H9 (cell line): ENCODE measurements at regions not wholly inside any gene's neighbourhood (a gene's known extent, or its start where the extent isn't known, plus 50 kb on each side); places are given as distances from the start of the nearest gene placed in this dataset.

ENCODE experiments used
- DNase-seq: peaks from one replicate; pipeline ENCODE4 v3.0.0-alpha.2; 2017
- H2AFZ ChIP-seq: one replicate; pipeline ENCODE4 v1.6.1; 2013; ENCODE audit warnings: mild to moderate bottlenecking, low read length, control low read depth, moderate library complexity
- H2AK5ac ChIP-seq: 2 replicates; pipeline ENCODE4 v1.6.1; 2013; ENCODE audit warnings: low read length, control low read depth, mixed read lengths; ENCODE audit not compliant: insufficient read length
- H2BK120ac ChIP-seq: one replicate; pipeline ENCODE4 v1.6.1; 2013; ENCODE audit warnings: low read depth, mild to moderate bottlenecking, low read length, control low read depth, inconsistent platforms; ENCODE audit not compliant: poor library complexity, severe bottlenecking
- H2BK12ac ChIP-seq: 2 replicates; pipeline ENCODE4 v1.6.1; 2013; ENCODE audit warnings: low read length, control low read depth, mixed read lengths, low read depth; ENCODE audit not compliant: insufficient read length
- H2BK15ac ChIP-seq: 2 replicates; pipeline ENCODE4 v1.6.1; 2013; ENCODE audit warnings: low read depth, low read length, control low read depth
- H2BK20ac ChIP-seq: one replicate; pipeline ENCODE4 v1.6.1; 2013; ENCODE audit warnings: low read depth, mild to moderate bottlenecking, low read length, control low read depth, inconsistent platforms; ENCODE audit not compliant: poor library complexity, severe bottlenecking
- H2BK5ac ChIP-seq: 2 replicates; pipeline ENCODE4 v1.6.1; 2013; ENCODE audit warnings: low read length, control low read depth, mixed read lengths; ENCODE audit not compliant: insufficient read length
- H3K14ac ChIP-seq: 2 replicates; pipeline ENCODE4 v1.6.1; 2013; ENCODE audit warnings: low read length, control low read depth; ENCODE audit not compliant: insufficient read depth
- H3K18ac ChIP-seq: 2 replicates; pipeline ENCODE4 v1.6.1; 2013; ENCODE audit warnings: low read depth, mild to moderate bottlenecking, mixed read lengths, low read length, control low read depth; ENCODE audit not compliant: insufficient read length
- H3K23ac ChIP-seq: 2 replicates; pipeline ENCODE4 v1.6.1; 2013; ENCODE audit warnings: low read length, control low read depth, mixed read lengths, low read depth; ENCODE audit not compliant: insufficient read length
- H3K23me2 ChIP-seq: 2 replicates; pipeline ENCODE4 v1.6.1; 2013; ENCODE audit warnings: low read depth, mild to moderate bottlenecking, mixed read lengths, low read length, control low read depth; ENCODE audit not compliant: insufficient read length, poor library complexity, severe bottlenecking
- H3K27ac ChIP-seq: 2 replicates; pipeline ENCODE4 v1.5.1; 2013; ENCODE audit warnings: low read length, control low read depth, mixed read lengths, low read depth; ENCODE audit not compliant: insufficient read length
- H3K27me3 ChIP-seq: 2 replicates; pipeline ENCODE4 v1.6.1; 2013; ENCODE audit warnings: low read length, control low read depth, inconsistent platforms; ENCODE audit not compliant: insufficient read depth
- H3K4ac ChIP-seq: 2 replicates; pipeline ENCODE4 v1.6.1; 2013; ENCODE audit warnings: low read depth, mild to moderate bottlenecking, control low read depth, inconsistent platforms, low read length, moderate library complexity
- H3K4me1 ChIP-seq: 2 replicates; pipeline ENCODE4 v1.6.1; 2013; ENCODE audit warnings: low read length, control low read depth, inconsistent platforms; ENCODE audit not compliant: insufficient read depth
- H3K4me2 ChIP-seq: 2 replicates; pipeline ENCODE4 v1.6.1; 2013; ENCODE audit warnings: low read length, control low read depth, mixed read lengths; ENCODE audit not compliant: insufficient read length, insufficient read depth
- H3K56ac ChIP-seq: 2 replicates; pipeline ENCODE4 v1.6.1; 2013; ENCODE audit warnings: low read depth, mild to moderate bottlenecking, mixed read lengths, low read length, control low read depth; ENCODE audit not compliant: insufficient read length
- H3K79me1 ChIP-seq: 2 replicates; pipeline ENCODE4 v1.6.1; 2013; ENCODE audit warnings: low read depth, mild to moderate bottlenecking, moderate library complexity, low read length, control low read depth, inconsistent platforms; ENCODE audit not compliant: insufficient read depth, poor library complexity, severe bottlenecking
- H3K79me2 ChIP-seq: 2 replicates; pipeline ENCODE4 v1.6.1; 2013; ENCODE audit warnings: low read length, control low read depth, inconsistent platforms; ENCODE audit not compliant: insufficient read depth
- H3K9ac ChIP-seq: 2 replicates; pipeline ENCODE4 v1.6.1; 2013; ENCODE audit warnings: low read length, control low read depth, mixed read lengths; ENCODE audit not compliant: insufficient read length; ENCODE audit errors: extremely low read depth
- H3K9me3 ChIP-seq: one replicate; pipeline ENCODE4 v1.6.1; 2013; ENCODE audit warnings: low read depth, low read length, inconsistent platforms; ENCODE audit not compliant: control insufficient read depth
- H3T11ph ChIP-seq: one replicate; pipeline ENCODE4 v1.6.1; 2013; ENCODE audit warnings: mild to moderate bottlenecking, low read length, control low read depth, inconsistent platforms
- H4K20me1 ChIP-seq: one replicate; pipeline ENCODE4 v1.6.1; 2013; ENCODE audit not compliant: control insufficient read depth, insufficient read length, insufficient read depth
- H4K5ac ChIP-seq: 2 replicates; pipeline ENCODE4 v1.6.1; 2013; ENCODE audit warnings: low read depth, mild to moderate bottlenecking, mixed read lengths, low read length, control low read depth; ENCODE audit not compliant: insufficient read length
- H4K8ac ChIP-seq: replicated peaks from 2 replicates; pipeline ENCODE4 v1.6.1; 2013; ENCODE audit warnings: low read length, control low read depth, mixed read lengths, low read depth; ENCODE audit not compliant: insufficient read length
- H4K91ac ChIP-seq: 2 replicates; pipeline ENCODE4 v1.6.1; 2013; ENCODE audit warnings: low read depth, mild to moderate bottlenecking, moderate library complexity, mixed read lengths, low read length, control low read depth; ENCODE audit not compliant: insufficient read length
- H3K27ac Mint-ChIP-seq, 3 experiments: 2 replicates in 2 of 3; 3 replicates in 1 of 3; pipeline ENCODE4 v1.8.0; 2020 to 2021; ENCODE audit warnings: mixed read lengths in 3 of 3, mild to moderate bottlenecking in 1 of 3, moderate library complexity in 1 of 3
- H3K27me3 Mint-ChIP-seq: 2 replicates; pipeline ENCODE4 v1.8.0; 2021; ENCODE audit warnings: low read depth, mild to moderate bottlenecking, moderate library complexity, mixed read lengths
- H3K36me3 Mint-ChIP-seq, 3 experiments: 2 replicates in 2 of 3; 3 replicates in 1 of 3; pipeline ENCODE4 v1.8.0; 2020 to 2021; ENCODE audit warnings: low read depth in 3 of 3, mixed read lengths in 3 of 3; ENCODE audit not compliant: insufficient read depth in 1 of 3
- H3K4me1 Mint-ChIP-seq, 2 experiments: 2 replicates each; pipeline ENCODE4 v1.8.0; 2020; ENCODE audit warnings: mixed read lengths in 2 of 2
- H3K4me3 Mint-ChIP-seq, 2 experiments: 2 replicates in 1 of 2; 3 replicates in 1 of 2; pipeline ENCODE4 v1.8.0; 2020 to 2021; ENCODE audit warnings: mild to moderate bottlenecking in 2 of 2, mixed read lengths in 2 of 2, moderate library complexity in 1 of 2
- H3K9me3 Mint-ChIP-seq, 2 experiments: 2 replicates in 1 of 2; 3 replicates in 1 of 2; pipeline ENCODE4 v1.8.0; 2020; ENCODE audit warnings: mild to moderate bottlenecking in 2 of 2, mixed read lengths in 2 of 2, moderate library complexity in 1 of 2
- CTCF ChIP-seq: fragments of 200-600 bp; sonication (generic); conservative IDR thresholded peaks from 3 replicates; pipeline ENCODE4 v1.8.0; 2021; ENCODE audit warnings: antibody characterized with exemption, mild to moderate bottlenecking
- WGBS: extraction: QIAGEN DNeasy Blood & Tissue Kit; methylation state at CpG from one replicate; pipeline ENCODE4 v1.1.7; 2013; ENCODE audit warnings: missing lambda C conversion rate, low lambda C conversion rate, mixed read lengths; ENCODE audit not compliant: insufficient read length; ENCODE audit errors: extremely low coverage; 5-methylcytosine and 5-hydroxymethylcytosine counted together

- no peaks in the 10 kb centered on the region for H3K4me1 ChIP-seq
- no peaks in the 10 kb centered on the region for H3K79me2 ChIP-seq
- no peak overlapping the region for H3K56ac ChIP-seq
- TF ChIP-seq CTCF = no peak
- no peaks in the 10 kb centered on the region for H3K9me3 Mint-ChIP-seq
- no peak overlapping the region for H2AFZ ChIP-seq
- no peak overlapping the region for H2BK12ac ChIP-seq
- H3K27ac Mint-ChIP-seq = no peak overlapping the region
- no peaks in the 10 kb centered on the region for H3K4me1 Mint-ChIP-seq
- no peaks in the 10 kb centered on the region for H3K23me2 ChIP-seq
- H3K4ac ChIP-seq = no peak overlapping the region
- H2BK120ac ChIP-seq = no peak overlapping the region
- H3K4me2 ChIP-seq = no peak overlapping the region
- H3K23ac ChIP-seq = no peak overlapping the region
- H2BK15ac ChIP-seq = no peak overlapping the region
- no peaks in the 10 kb centered on the region; the same call in none of the 2 replicates for H3K27me3 Mint-ChIP-seq
- no peak overlapping the region for H2BK5ac ChIP-seq
- no peak overlapping the region for H3K18ac ChIP-seq
- H4K91ac ChIP-seq = no peak overlapping the region
- no peak overlapping the region for H2AK5ac ChIP-seq
- DNase-seq = no peak
- no peak overlapping the region for H2BK20ac ChIP-seq
- H3K27ac ChIP-seq = no peak overlapping the region
- no peak overlapping the region for H3K9ac ChIP-seq
- no peak overlapping the region for H3T11ph ChIP-seq
- no peaks in the 10 kb centered on the region for H3K9me3 ChIP-seq
- H4K5ac ChIP-seq = no peak overlapping the region
- WGBS = no CpG with 5 or more reads among the region's 1 CpG
- H3K79me1 ChIP-seq = no peaks in the 10 kb centered on the region
- H3K36me3 Mint-ChIP-seq = no peaks in the 10 kb centered on the region
- no peak overlapping the region for H3K4me3 Mint-ChIP-seq
- no peak overlapping the region for H4K8ac ChIP-seq
- H3K14ac ChIP-seq = no peak overlapping the region
- H3K27me3 ChIP-seq = no peaks in the 10 kb centered on the region
- H4K20me1 ChIP-seq = no peaks in the 10 kb centered on the region
These were observed 133.5 kb upstream of the IL12B start for GRCh38 chr5:159463590-159464321.
